Stimulated activated CD4-positive, alpha-beta T cell treated with anti-CD3 and anti-CD28 coated beads, TNF-alpha, amount 100 ng/mL, for 48 hours (primary cell): ENCODE measurements at regions not wholly inside any gene's neighbourhood (a gene's known extent, or its start where the extent isn't known, plus 50 kb on each side); places are given as distances from the start of the nearest gene placed in this dataset.

Experiments
- DNase-seq, 3 donors: peaks; one replicate each; pipeline ENCODE4 v3.0.0-alpha.2; 2020; ENCODE audit warnings: low read depth in 3 of 3

DNA sequence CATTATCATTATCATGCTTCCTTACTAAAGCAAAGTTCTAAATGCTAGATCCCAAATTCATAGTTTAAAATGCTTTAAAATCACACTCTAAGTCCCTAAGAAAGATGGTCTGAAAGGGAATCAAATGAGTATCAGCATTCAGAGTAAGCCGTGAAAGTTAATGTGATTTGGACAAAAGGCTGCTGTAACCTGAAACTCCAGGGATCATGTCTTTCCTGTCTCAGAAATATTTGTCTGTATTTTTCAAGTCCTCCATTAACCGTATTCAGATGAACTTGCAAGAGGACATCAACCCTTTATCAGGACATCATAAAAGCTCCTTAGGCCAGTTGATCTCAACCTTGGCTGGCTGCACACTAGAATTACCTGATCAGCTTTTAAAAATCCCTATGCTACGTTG, 324.3 kb upstream of the PKDCC start:
- DNase-seq: no peak

DNA sequence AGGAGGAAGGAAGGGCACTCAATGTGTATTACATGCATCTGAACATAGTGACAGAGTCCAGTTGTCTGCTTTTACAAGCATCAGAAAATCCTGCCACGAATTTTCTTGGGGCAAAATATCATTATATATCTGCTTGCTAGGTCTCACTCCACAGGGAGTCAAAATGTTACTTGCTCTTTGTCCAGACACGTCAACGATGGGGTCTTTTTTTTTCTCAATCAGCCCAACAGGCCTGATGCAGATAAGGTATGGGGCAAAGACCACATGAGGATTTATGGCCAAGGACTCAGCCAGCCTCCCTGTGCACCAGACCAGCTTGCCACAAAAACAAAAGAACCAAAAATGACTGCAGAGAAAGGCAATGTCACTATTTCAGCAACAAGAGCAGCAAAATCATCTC, 323.4 kb upstream of the PKDCC start:
- no peak for DNase-seq

DNA sequence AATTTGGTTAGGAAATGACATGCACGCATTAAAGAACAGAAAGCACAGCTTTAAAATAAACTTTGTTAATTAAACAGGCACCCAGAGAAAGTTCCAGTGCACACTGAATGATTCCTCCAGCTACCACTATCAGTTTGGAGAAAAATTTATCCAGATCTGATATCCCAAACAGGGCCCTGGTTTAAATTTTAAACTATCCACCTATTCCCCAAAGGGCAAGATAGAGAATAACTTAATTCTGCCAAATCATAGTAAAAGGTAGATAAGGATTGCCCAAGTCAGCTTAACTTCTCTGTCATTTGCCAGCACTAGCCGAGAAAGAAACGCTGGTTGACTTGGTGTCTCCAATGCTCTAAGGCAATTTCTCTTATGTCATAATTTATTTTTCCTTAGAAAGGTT, 321.9 kb upstream of the PKDCC start:
- DNase-seq: no peak

DNA sequence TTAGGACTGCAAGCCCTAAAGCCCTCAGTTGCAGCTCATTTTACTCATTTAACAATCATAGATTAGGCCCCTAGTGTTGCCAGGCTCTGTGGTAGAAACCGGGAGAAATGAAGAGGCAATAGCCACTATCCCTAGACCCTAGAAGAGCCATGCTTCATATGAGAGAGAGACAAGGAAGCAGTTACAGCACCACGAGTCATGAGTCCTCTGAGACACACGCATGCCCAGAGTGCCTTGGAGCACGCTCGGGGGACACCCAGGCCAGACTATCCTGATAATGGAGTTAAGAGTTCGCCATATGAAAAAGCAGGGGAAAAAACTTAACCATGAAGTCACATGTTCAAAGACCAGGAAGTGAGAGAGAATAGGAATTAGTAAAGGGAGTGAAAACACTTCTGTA, 321.5 kb upstream of the PKDCC start:
- DNase-seq: no peak

DNA sequence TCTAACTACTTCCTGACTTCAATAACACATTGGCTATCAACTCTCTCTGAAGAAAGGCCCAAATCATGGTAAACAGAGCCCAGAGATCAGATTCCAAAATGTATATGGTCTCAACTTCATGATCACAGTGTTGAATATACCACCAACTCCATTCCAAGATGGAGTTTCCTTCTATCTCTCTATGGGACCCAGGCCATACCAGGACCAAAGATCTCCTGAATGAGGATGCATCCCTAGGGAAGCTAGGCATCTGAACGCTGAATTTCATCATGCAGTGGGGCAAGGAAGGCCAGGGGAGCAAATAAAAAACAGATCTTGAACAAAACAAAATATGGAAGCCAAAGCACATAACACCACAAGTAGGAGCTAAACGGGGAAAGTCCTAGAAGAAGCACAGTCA, 320.7 kb upstream of the PKDCC start:
- DNase-seq: no peak

DNA sequence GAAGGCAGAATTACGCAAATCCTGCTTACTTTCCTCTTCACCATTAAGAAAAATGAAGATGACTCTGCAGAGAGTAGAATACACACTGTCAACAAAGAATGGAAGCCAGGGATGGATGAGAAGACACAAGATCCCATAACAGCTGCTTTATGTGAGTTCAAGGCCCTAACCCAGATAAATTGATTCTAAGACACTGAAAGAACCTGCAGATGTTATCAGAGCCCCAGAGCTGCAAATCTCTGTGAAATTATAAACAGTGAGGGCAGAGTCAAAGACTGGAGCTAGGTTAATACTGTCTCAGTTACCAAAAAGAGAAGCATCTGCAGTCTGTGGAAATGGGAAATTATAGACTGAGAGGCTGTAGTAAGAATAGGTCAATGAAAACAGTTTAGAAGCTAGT, 320.1 kb upstream of the PKDCC start:
- no peak for DNase-seq

DNA sequence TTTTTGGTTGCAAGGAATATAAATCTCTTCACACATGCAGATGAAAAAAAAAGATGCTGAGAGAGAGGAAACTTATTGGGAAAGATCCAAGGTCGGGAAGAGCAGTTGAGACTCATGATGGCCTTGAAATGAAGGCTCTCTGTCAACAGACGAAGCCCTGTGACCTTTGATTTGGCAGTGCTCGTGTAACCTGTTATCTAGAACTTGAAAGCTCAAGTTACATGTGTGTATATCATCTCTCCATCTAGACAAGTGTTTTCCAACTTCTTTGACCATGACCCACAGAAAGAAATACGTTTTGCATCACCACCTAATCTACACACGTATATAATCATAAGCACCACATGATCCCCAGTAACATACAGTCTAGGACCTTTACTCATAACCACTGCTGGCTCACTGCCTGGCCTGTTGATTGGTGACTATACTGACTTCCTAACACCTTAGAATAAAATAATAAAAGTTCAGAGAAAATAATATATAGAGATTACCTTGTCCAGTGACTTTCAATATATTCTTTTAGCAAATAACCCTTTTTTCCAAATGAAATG, 319.0 kb upstream of the PKDCC start:
- DNase-seq: no peak

DNA sequence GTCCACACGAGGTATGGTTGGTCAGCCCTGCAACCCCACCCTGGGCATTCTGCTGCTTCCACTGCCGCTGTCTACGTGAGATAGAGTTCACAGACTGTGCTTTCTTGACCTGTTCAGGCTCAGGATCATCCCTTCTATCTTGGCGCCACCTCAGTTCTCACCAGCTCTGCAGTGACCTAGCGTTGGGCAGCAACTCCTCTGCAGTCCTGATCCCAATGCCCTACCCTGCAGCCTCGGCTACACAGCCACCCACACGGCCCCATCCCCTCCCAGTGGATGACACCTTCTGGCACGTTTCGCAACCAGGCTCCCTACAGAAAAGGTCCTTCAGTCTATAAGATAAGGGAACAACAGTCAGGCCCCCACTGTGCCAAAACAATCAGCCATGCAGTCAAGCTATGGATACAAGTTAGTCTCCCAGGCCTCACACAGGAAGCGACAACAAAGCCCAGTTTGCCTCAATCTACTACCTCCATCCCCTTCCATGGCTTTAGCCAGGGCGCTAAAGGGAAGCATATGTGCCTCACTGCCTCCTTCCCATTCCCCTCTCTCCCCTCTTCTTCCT, 317.9 kb upstream of the PKDCC start:
- no peak for DNase-seq

DNA sequence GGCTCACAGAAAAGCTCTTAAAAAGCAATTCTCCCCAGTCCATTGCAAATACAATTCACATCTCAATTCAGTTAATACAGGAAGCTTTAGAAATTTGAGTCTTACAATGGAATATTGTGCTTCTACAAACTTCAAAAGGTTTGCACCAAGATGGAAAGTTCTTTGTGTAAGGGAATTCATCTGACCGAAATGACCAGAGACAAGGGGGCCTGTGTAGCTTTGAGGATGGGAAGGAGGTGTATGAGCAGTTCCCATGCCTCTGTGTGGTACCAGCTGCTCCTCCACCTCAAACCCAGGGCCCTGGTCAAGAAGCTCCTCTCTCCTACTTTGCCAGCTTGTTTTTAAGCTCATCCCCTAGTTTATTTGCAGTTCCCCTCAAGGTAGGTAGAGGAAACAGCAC, 312.8 kb upstream of the PKDCC start:
- DNase-seq: no peak

DNA sequence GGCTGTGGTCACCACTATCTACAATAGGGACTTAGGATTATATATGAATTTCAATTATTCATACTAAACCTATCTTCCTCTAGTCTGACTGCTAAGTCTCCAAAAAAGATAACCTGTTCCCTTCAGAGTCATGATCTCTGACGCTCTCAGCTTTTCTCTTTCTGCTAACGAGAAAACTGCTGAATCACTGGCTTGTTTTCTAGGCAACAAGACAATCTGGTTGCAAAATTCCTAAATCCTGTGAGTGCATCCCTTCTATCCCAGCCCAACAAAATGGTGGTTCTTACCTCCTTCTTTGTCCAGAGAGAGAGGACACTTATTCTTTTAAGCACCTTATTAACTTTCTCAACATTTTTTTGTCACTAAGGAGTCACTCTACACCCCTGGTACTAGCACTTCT, 312.3 kb upstream of the PKDCC start:
- DNase-seq: no peak

DNA sequence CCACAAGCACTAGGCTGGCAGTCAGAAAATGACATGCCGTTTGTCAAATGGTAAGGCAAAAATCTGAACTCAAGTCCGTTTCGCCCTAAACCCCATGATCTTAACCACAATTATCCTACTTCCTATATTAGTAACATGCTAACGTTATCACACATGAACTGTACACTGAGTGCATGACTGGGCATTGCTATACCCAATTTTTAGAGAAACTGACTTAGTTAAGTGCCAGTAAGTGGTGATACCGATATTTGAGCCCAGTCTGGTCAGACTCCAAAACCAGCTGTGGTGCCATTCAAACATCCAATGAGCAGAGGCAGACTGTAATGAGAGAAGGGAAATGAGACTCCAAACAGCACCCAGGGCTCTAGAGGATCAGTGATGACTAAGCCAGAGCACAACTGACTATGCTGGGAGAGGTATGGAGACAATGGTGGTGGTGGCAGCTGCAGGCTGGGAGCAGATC, 311.7 kb upstream of the PKDCC start:
- no peak for DNase-seq

DNA sequence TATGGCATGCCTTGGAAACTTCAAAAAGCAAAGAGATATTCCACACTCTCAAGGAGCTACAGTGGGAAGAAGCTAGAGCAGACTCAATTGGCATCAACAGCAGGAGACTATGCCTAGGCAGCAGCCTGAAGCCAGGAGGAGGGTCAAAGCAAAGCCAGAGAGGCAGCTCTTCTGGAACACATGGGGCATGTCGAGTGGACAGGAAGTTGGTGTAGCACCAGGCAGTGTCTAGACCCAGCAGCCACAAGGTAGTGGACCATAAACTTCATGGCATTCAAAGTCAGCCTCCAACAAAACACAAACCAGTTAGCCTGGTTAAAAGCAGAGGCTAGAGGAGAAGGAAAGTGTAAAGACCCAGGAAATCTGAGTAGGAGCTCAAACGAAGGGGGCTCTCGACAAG, 311.2 kb upstream of the PKDCC start:
- DNase-seq: no peak

DNA sequence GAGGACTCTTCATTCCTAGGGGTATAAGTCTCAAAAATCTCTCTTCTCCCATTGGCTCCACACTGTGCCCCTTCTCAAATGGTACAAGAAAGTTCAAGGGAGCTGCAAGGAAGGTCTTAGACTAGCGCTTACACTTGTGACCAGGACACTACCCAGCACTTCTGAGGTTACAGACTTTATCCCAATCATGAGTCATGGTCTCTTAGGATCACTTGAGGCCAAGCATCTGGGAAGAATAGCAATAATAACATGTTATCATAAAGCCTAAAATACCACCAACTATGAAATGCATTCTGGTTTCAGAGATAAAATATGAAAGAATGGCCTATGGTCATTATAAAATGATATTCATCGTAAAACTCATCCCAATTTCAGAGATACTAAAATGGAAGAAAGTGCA, 309.9 kb upstream of the PKDCC start:
- no peak for DNase-seq

DNA sequence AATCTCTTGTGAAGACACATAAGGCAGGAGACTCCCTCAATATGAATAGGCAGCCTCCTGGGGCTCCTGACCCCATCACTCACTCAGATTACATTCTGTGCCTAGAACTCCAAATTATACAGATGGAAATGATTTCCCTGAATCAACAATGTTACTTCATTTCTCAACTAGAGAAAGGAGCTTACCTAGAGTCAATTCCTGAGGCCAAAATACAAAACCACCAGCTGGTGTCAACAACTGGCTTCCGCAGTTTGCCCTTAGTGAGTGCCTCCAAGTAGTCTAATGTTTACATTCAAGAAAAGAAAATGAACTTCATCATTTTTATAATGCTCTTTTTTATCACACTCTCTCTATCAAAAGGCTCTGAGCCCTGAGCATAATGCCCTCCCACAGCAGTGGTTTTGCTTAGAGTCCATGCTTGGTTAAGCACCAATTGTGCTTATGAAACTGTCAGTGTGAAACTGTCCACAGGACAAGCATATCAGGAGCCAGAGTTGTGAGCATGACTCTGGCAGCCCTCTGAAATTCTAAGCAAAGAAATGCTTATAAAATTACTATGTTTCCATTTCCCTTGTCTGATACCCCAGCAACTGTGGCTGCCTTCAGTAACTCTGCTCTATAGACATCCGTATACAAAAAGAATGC, 305.7 kb upstream of the PKDCC start:
- no peak for DNase-seq

DNA sequence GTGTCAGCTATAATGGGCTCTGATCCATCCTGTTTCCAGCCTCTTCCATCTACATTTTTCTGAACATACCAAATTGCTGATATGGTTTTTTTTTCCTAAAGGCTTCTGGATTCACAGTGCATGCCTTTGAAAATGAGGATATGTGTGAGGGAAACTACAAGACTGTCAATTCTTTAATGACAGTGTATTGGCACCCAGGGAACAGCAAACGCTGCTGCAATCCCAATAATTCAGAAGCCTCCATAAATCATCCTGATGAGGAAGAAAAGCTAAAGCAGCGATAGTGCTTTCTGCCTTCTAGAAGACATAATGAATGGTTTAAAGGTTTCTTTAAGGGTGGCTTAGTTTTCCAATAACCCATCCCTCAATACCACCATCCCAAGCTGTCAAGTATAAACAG, 304.5 kb upstream of the PKDCC start:
- no peak for DNase-seq

DNA sequence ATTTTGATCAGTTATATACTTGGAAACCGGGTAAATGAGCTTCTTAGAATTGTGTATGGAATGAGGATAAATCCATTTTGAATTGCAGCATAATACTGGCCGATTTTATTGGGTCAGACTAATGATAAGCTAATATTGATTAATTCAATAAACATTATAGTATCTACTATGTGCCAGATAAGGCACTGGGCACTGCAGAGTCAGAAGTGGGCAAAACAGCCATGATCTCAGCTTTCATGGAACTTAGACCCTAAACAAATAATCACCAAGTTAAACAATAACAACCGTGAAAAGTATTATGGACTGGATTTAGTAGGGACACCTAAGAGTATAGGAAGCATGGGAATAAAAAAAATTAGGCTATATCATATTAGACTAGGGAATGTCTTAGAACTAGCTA, 297.0 kb upstream of the PKDCC start:
- no peak for DNase-seq

DNA sequence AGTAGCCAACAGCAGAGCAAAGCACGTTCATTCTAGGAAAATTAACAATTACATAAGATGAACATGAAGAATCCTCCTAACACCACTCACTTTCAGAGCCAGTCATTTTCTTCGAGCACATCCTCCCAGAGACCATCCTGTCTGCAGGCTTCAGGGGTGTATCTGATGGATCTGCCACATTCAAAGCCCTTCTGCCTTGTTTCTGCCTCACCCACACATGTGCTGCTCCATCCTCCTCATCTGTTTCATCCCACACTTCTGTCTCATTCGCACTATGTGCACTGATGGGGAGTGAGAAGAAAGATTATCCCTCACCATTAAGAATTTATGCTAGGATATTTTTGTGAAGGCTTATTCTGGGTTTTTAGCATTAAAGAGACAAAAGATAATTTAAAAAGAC, 287.9 kb upstream of the PKDCC start:
- no peak for DNase-seq

DNA sequence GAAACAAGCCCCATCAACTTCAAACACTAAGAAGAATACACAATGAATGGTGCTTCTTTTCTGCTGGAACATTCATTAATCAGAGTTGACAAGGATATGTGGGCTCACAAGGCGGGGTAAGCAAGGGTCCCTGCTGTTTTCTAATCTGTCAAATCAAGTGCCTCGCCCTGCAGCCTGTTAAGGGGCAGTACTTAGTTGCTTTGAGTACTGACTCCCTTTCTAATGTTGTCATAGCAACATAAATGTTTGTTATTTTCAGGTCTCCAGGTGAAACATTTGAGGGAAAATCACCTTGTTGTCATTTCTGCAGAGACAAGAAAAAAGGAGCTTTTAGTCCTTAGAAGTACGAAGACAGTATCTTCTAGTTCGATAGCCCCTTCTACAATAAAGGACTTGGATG, 284.7 kb upstream of the PKDCC start:
- DNase-seq: no peak

DNA sequence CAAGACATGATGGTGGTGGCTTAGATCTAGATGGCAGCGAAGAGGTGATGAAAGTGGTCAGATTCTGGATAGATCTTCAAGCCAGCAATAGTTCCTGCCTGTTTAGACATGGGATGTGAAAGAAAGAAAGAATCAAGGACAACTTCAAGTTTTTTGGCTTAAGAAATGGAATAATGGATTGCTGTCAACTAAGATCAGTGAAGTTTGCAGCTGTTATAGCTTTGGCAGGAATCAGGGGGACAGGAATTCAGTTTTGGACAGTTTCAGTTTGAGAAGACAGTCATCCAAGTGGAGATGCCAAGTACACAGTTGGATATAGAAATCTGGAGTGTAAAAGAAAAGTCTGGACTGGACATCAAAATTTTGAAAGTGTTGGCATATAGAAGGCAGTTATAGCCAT, 283.7 kb upstream of the PKDCC start:
- DNase-seq: no peak

DNA sequence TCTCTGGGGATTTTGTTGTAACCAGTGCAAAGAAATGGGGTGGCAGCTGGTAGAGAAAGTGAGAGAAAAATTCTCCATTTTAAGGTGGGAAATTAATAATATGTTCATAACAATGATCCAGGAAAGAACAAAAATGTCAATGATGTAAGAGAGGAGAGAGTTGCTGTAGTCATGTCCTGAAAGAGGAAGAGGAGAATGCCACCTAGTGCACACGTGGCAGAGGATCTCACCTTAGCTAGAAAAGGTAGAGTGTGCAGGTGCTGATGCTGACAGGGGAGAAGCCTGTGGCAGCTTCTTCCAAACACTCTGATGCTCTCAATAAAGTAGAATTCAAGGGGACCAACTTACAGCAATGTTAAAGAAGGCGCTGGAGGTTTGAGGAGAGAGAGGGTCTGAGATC, 282.9 kb upstream of the PKDCC start:
- no peak for DNase-seq

DNA sequence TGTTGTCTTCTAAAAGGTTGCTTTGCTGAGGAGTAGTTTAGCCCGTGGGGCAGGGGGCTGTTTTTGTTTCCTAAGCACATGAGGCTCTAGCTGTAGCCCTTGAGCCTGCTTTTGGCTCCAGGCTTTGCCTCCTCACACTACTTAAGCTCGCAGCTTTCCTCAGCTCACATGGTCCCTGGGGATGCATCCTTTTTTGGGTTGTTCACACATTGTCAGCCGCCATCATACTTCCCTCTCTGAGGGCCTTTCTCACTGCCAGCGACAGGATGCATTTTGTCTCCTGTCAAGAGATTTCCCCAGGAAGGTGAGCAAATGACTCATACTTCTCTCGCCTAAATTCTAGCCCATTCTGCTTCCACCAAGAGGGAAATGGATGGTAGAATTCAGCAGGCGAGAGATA, 279.5 kb upstream of the PKDCC start:
- no peak for DNase-seq

DNA sequence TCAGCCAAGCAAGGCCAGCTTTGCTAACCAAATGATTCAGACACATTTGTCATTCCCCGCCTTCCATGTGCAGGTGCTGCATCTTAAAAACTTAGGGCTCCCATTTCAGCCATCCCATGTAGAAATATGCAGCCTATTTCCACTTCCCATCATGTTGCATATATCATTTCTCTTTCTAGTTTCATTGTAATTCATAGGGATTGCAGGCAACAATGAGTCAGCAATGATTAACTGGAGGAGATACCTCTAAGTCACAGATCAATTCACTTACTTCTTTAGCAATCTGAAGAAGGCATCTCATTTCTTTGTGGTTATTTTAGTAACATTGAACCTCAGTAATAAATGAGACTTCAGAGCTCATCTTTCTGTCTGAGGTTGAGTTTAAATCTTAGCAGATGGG, 276.1 kb upstream of the PKDCC start:
- DNase-seq: no peak

DNA sequence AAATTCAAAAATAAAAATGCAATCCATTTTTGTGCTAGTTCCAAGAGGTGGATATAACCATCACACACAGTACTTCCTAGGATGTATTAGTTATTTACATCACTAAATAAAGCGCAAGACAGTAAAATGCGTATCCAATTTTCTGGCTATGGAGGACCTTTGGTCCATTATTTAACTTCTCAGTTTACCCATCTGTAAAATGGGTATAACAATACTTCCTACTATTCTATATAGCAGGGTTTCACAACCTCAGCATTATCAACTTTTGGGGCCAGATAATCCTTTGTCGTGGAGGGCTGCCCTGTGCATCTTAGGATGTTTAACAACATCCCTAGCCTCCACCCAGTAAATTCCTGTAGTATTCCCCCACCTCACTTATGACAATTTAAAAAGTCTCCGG, 275.1 kb upstream of the PKDCC start:
- no peak for DNase-seq

DNA sequence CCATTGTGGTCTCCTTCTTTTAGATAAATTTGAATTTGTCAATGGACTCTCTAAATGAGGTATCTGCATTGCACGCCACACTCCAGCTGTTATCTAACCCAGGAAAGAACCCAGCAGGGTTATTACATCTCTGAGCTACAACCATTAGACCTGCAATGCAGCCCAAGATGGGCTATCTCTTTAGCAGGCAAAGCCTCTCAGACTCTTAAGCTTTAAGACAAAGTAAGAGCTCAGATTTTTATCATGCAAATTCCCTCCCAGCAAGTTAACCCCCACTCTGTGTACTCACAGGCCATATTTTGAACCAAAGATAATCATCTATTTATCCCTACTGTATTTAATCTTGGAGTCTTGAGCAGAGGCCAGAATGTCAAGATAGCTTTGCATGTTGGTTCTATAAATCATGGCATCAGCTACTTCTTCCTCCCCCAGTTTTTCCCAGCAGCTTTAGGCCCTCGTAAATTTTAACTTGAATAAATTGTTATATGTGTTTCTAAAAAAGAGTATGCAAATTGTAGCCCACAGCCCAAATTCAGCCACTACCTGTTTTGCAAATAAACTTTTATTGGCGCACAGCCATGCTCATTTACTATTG, 273.7 kb upstream of the PKDCC start:
- no peak for DNase-seq
